Thyroid gland (tissue), 4 donors: ENCODE measurements at regions not wholly inside any gene's neighbourhood (a gene's known extent, or its start where the extent isn't known, plus 50 kb on each side); places are given as distances from the start of the nearest gene placed in this dataset.

Experiments used
- CTCF ChIP-seq, 6 experiments: fragments of 200-600 bp in 3 of 6; fragments of 450-650 bp in 3 of 6; sonication (generic) in 3 of 6; IDR thresholded peaks; one replicate each; pipeline ENCODE4 v1.5.1; 2016 to 2019; ENCODE audit warnings: antibody characterized with exemption in 6 of 6, mild to moderate bottlenecking in 2 of 6, inconsistent platforms in 1 of 6, moderate library complexity in 1 of 6
- POLR2A ChIP-seq, 2 donors: fragments of 450-650 bp; IDR thresholded peaks; one replicate each; pipeline ENCODE4 v1.6.1; 2017; ENCODE audit warnings: antibody characterized with exemption in 2 of 2, mild to moderate bottlenecking in 2 of 2, moderate library complexity in 1 of 2

- TF ChIP-seq POLR2A (IDR thresholded peaks at IDR 0.05) (no peak), CTCF (IDR thresholded peaks at IDR 0.05) (no peak)
These were observed 192.2 kb upstream of the ATP5MC3 start for GRCh38 chr2:175373729-175374128.
